22Rv1 (cell line): ENCODE measurements at regions not wholly inside any gene's neighbourhood (a gene's known extent, or its start where the extent isn't known, plus 50 kb on each side); places are given as distances from the start of the nearest gene placed in this dataset.

ENCODE experiments used
- ZFX ChIP-seq: fragments of 450-650 bp; IDR thresholded peaks from 2 replicates; pipeline ENCODE4 v1.6.1; 2017; ENCODE audit warnings: antibody characterized with exemption, borderline replicate concordance
- TF ChIP-seq, protein P1 (sequence below): fragments of 450-650 bp; IDR thresholded peaks from 2 replicates; pipeline ENCODE4 v1.5.1; 2017; ENCODE audit warnings: mild to moderate bottlenecking

GRCh38 chr2:10508038-10508437, 59.9 kb upstream of the ODC1 start:
- TF ChIP-seq, protein P1, sequence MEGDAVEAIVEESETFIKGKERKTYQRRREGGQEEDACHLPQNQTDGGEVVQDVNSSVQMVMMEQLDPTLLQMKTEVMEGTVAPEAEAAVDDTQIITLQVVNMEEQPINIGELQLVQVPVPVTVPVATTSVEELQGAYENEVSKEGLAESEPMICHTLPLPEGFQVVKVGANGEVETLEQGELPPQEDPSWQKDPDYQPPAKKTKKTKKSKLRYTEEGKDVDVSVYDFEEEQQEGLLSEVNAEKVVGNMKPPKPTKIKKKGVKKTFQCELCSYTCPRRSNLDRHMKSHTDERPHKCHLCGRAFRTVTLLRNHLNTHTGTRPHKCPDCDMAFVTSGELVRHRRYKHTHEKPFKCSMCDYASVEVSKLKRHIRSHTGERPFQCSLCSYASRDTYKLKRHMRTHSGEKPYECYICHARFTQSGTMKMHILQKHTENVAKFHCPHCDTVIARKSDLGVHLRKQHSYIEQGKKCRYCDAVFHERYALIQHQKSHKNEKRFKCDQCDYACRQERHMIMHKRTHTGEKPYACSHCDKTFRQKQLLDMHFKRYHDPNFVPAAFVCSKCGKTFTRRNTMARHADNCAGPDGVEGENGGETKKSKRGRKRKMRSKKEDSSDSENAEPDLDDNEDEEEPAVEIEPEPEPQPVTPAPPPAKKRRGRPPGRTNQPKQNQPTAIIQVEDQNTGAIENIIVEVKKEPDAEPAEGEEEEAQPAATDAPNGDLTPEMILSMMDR: no peak
- no peak for TF ChIP-seq ZFX
